HG03064 (cell line): ENCODE measurements at regions not wholly inside any gene's neighbourhood (a gene's known extent, or its start where the extent isn't known, plus 50 kb on each side); places are given as distances from the start of the nearest gene placed in this dataset.
"Not testable (repeated sequence)": the region's sequence is repeated elsewhere in the genome, so short reads cannot be mapped to it uniquely, and the experiment has no call there.

ENCODE experiments used
- ATAC-seq: cut with Tn5 transposase; IDR thresholded peaks from one replicate; pipeline ENCODE4 v1.9.1; 2021; ENCODE audit warnings: low read depth; ENCODE audit not compliant: unreplicated experiment

DNA sequence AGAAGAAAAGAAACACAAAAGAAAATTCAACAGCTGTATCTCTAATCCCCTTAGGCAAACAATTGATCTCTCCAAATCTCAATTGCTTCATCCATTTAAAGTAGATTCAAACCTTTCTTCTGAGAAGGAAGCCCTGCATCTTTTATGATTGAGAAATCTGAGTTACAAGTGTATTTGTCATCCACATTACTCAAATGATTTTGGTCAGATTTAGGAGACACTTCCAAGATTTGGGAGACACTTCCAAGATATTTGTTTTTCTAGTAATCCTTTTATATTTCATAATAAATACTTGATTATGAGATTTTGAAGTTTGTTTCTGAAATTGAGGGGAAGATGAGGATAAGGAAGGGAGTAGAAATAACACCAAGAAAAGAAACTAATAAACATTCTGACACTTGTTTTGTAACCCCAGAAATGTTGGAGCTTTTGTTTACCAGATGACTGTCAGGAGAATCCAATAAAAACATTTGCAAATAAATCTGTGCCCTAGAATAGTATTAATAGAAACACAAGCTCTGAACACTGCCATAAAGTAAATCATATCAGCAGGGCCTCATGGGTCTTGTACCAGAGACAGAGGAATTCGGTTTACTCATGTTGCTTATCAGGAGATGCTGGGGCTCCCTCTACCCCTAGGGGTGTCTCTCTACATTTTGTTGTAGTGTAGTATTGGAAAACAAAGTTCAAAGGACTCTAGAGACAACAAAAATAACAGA lies 314.3 kb upstream of the NT5E start:
- ATAC-seq = no peak

DNA sequence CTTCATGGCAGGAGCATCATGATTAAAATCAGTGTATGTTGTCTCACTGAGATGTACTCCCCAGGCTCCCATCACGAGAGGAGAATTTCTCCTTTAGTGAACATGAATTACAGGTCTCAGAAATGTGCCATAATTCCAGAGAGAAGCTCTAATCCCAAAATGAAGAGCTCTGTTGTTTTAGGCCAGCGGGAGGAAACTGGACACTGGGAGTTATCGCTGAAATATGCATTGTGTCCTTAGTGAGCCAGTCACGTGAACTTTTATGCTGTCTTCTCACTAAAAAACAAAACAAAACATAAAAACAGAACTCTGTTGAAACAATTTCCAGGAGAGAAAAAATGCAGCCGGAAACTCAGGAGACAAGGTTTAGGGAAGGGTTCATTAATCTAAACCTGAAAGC lies 315.7 kb upstream of the NT5E start:
- ATAC-seq = no peak

DNA sequence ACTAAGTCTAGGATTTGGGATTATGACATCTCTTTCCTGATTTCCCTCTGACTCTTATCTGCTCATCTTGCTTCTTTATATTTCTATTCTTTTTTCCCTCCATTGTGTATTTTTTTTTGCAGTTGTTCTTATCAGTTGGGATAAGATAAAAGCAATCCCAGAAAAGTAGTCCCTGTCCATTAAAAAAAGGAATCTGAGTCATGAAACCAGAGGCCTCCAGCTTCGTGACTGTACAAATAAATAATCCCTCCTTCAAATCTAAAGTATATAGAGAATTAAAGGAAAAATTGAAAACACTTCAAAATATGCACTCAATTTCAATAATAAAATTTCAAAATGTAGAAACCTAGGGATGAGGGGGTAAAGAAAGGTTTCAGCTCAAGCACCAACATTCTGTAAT lies 317.8 kb upstream of the NT5E start:
- ATAC-seq = no peak

DNA sequence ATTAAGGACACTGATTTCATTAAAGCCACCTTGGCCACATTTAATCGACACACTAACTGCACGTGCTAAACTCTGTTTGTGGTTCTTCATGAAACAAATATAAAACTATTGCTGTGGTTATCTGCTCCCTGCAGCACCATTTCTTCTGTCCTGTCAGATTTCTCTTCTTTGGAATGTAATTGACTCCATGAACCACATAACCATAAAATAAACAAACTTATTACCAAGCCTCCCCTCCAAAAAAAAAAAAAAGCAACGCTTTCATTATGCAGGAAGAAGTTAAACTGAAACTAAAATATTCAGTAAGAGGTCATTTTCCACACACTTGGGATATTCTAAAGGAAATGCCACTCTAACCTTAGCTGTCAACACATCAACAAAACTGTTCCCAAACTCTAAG lies 319.1 kb upstream of the NT5E start:
- no peak for ATAC-seq

DNA sequence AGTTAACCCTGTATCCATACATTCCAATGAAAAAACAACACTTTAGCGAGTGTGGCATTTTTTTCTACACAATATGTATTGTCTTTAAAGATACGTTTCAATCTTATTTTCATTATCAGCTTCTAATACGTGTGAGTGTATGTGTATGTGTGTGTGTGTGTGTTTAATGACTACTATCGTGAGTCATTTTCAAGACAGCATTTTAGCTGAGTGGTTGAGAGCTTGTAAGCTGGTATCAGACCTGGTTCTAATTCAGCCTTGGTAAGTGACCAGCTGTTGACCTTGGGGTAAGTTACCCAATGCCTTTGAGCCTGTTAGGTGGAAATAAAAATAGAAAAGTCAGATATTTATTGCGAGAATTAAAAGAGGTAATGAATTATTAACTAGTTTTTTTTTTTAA lies 320.0 kb upstream of the NT5E start:
- ATAC-seq = no peak

DNA sequence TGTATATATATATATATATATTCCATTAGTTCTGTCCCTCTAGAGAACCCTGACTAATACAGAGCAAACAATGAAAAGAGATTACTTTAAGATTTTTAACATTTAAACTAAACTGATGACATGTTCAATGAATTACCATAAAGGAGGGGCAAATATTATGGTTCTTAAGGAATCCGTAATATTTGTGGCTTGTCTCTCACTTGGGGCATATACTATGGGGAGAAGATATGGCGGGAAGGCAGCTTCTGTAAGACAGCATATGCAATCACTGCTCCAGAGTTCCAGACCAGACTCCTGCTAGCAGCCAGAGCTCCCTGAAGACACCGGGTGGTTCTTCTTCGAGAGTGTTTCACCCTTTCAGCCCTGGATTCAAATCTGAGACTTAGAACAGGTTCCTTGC lies 321.1 kb upstream of the NT5E start:
- no peak for ATAC-seq

DNA sequence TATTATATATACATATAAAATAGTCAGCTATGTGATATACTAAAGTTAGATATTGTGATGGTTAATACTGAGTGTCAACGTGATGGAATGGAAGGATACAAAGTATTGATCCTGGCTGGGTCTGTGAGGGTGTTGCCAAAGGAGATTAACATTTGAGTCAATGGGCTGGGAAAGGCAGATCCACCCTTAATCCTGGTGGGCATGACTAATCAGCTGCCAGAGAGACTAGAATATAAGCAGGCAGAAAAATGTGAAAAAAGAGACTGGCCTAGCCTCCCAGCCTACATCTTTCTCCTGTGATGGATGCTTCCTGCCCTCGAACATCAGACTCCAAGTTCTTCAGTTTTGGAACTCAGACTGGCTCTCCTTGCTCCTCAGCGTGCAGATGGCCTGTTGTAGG lies 321.6 kb upstream of the NT5E start:
- ATAC-seq = not testable (repeated sequence)

DNA sequence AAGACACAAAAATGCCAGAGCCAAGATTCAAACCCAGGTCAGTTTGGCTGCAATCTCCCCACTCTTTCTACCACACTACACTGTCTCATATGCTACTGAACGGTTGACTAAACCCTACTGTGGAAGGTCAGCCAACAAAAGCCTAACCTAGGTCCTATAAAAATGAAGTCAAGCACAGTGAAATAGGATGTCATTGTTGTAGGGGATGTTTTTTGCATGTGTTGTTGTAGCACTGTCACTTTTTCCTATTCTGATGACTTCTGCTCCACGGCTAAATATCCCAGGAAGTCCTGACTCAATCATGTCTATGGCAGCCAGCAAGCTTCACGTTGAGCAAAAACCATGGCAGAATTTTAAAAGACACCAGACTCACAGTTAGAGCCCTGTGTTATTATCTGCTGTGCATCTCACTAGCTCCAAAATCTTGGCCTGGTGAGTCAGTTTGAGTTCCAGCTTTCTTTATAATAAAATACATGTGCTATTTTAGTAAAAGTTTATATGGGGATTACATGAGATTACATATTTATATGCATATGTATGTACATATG lies 322.1 kb upstream of the NT5E start:
- ATAC-seq = no peak

DNA sequence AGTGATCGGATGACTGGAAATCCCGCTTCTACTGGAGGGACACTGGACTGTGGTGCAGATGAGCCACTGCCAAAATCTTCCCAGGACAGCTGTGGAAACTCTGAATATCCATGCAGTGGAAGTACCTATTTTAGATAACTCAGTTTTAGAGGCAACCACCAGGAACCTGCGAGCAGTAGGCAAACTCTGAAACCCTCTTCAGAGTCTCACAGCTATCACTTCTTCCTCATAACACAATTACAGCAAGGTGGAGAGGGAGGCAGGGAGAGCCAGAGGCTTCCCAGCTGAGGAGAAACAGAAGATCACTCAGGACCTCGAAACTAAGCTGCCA lies 322.8 kb upstream of the NT5E start:
- ATAC-seq = no peak

DNA sequence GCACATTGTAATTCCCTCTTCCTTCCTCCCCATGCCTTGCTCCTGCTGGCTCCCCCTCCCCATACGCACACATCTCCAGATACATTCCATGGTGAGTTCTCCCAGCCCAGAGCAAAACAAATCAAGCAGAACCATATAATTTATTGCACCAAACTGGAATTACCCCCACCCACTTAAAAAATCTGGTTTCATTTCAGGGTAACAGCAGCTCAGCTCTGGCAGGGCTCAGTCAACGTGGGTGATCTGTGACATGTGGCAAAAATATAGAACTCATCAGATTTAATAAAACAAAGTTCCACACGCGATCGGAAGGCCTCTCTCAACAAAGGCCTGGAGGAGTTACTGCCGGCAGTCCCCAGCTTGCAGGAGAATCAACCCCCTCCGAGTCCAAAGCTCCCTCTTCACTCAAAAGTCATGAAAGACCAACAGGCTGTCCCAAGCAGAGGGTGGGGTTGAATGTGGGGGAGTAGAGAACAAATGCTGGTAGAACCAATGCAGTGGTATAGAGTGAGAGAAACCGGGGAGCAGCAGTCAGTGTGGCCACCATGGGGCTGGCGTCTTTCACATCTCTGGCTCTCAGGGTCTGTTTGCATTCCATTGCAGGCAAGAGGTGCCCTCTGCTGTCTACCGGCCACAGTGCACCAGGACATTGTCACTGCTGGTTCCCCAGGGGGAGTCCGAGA lies 323.3 kb upstream of the NT5E start:
- no peak for ATAC-seq

DNA sequence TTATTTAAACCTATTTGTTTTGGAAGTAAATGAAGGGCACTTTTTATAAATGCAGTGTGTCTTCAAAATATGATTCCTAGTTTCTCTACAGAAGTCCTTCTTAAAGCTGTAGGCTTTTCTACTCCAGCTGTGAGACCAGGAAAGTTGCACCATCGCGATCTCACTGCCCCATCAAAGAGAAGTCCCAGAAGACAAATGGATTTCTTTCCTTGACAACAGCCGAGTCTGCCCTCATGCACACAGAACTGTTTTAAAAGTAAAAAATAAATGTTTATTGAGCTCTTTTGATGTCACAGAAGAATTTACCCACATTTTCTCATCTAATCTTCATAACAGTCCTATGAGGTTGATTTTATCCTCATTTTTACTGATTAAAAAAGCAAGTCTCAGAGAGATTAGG lies 324.4 kb upstream of the NT5E start:
- no peak for ATAC-seq

DNA sequence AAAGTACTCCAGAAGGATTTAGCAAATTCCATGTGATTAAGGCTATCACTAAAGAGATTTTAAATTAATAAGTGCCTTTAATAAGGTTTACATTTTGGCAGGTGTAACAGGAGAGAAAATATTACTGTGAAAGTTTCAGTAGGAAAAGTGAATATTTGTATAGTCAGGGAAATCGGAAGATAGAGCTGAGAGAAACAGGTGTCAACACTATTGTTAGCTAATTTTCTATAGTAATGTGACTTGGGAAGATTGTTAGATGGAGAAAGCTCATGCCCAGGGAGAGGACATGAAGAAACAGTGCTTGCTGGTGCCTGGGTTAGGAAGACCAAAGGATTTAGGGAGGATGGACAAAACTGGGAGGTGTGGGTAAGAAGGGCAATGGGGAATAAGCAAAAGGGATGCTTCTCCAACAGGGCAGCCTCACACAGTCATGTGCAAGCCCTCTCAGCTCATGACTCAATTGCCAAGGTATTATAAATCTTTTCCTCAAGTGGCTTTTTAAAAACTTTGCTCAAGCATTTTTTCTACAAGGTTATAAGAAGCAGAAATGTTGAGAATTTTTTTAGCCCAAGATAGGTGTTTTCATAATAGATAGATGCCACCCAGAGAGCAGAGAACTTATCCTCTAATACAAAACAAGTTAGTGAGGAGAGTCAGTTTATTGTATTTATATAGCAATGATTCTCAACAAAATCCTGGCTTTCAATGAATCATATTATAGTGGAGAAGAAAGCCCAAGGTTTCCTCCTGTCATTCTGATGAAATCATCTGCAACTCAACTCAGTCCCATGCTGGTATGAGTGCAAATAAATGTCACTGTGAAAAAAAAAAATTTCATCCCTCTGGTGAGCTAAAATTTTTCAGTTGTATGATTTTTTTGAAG lies 325.2 kb upstream of the NT5E start:
- ATAC-seq = no peak

DNA sequence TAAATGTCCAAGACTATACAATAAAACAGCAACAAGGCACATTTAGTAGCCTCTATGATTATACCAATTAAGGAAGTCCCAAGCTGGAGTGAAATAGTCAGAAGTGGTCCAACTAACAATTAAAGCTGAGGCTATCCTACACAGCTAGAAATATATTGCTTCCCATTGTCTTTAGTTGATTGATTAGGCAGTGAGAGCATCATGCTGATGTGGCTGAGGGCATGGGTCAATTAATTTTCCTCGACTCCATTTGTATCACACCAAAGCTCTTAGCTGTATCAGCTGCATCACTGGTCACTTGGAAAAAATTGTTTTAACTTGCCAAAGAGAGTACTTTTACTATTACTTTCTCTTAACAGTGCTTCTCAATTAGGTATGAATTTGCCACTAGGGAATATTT lies 328.7 kb upstream of the NT5E start:
- no peak for ATAC-seq

DNA sequence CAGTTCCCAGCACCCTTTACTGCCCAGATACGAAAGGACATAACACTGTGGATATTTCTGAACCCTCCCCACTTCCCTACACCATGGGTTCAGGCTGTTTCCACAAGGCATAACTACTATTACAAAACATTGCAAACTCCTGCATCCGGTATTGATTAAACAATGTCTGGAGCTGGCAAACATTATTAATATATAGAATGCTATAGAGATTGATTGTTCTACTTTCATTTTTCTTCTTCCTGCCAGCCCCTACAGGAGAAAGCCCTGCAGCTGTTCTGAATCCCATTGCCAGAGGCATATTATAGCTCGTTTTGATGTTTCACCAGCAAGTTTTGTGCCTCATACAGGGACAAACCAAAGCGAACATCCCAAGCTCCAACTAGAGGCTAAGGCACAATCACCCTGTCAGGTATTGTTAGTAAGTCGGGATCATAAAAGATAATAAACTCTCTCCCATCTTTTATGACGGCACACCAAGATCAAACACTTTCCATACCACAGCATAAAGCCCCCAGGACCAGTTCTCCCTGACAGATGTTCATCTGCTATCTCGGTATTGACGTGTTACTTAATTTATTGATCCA lies 331.1 kb upstream of the NT5E start:
- no peak for ATAC-seq

DNA sequence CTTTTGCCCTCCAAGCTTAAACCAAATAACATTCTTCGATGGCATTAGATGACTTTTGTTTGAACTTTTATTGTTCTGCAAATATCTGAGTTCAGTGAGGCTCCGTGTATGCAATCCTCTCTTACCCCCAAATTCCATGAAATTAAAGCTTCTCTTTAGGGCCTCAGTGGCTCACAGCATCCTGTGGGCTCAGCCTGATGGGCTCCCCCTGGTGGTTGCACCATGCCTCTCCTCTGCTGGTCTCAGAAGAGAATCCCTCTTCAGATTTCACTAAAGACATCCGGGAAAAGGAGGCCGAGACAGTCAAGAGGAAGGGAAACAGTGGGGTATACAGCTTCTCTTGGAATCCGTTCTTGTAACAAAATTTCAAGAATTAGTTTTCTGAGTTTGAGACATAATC lies 331.6 kb upstream of the NT5E start:
- ATAC-seq = no peak

DNA sequence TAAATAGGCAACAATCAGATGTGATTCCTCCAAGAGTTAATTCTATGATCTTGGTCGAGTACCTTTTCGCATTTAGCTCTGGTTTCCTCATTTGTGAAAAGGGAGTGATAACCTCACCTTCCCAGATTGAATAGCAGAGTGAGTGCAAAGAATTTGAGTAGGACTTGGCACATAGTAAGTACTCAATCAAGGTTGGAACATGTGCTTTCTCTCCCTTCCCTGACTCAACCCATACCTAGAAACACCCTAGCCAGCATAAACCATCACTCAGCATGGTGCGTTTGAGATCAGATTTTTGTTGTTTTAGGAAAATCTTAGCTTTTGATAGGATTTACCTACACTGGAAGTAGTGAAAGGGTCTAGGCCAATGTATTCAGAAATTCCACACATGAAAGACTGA lies 333.4 kb upstream of the NT5E start:
- ATAC-seq = no peak

DNA sequence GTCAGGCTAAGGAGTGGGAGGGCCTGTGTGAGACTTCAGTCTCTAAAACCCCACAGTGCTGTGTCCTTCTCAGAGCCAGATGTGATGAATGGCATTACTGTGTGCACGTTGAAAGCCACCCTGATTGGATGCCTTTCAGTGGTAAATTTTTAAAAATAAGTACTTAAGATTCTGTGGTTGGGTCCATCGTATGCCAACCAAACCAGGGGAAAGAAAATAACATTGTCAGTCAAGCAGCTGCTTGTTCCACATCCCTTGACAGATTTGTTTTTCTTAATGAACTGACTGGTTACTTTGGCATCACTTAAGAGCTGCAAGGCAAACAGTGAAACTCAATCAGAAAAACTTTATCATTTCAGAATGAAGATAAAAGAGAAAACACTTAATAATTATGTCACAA lies 334.0 kb upstream of the NT5E start:
- ATAC-seq = no peak

DNA sequence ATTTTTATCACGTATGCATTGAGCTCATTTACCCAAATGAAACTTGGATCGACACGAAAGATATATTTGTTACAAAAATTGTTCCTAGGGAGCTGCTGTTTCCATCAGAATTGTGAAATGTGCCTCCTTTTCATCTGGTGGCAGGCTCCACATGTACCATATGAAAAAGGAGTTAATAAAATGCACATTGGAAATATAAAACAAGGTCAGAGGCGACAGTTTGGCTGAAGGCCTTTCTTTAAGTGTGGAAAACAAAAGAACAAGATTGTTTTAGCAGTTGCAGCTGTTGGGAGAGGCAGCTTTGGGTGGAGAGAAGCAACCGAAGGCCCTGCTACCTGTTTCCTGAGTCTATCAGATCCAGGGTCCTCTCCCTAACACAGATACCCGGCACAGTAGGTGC lies 334.5 kb upstream of the NT5E start:
- no peak for ATAC-seq

DNA sequence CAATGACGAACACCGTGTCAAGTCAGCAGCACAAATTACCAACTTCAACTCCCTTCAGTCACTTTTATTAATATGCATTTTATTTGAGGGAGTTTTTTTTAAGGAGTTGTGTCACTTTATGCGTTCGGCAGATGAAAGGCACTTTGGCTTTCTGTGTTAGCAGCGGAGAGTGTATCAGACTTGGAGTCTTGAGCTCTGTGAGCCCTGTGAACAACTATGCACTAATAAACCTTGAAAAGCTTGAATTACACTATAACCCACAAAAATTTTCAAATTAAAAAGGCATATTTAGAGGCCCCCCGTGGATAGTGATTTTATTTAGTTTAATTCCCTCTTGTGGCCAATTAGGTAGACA lies 335.3 kb upstream of the NT5E start:
- ATAC-seq = no peak

DNA sequence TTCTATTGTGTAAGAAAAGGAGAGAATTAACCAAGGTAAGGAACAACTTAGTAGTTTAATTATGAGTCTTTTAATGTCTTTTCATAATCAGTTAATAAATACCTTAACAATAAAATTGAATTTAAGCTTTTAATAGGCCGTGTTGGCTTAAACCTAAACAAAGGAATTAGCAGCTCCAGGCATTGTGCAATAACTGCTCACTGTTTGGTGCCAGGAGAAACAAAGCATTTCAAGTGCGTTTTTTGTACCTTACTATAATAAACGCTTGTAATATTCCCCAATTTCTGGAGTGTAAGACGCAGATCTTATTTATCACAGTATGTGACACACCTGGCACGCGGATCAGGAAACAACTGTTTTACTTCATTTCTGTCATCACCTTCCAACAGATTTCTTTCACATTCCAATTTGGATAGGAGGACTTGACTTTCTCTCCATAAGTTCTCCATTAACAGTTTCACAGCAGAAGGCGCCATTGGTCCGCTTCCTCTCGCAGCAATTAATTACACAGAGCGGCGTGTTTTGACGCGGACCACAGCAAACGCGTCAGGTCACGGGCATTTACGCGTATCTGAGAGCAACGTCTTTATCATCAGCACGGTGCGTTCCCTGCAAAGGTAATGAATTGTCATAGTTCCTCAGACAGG lies 335.8 kb upstream of the NT5E start:
- ATAC-seq = no peak

DNA sequence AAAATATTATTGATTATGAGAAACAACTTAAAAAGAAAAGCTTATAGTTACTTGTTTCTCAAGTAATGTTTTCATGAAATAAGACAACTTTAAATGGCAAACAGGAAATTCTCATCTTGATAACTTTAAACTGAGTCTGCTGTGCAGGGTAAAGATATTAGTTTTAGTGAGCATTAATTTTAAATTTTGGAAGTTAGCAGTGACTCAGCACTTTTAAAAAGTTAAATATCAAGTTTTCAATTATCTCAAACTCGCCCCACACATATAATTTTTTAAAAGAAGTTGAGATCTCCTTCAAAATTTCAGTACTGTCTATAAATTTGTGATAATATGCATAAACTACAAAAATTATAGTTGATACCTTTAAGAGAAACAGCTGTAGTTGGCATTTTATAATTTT lies 337.3 kb upstream of the NT5E start:
- ATAC-seq = no peak
